ENCODE measurements at regions not wholly inside any gene's neighbourhood (a gene's known extent, or its start where the extent isn't known, plus 50 kb on each side); places are given as distances from the start of the nearest gene placed in this dataset.

DNA sequence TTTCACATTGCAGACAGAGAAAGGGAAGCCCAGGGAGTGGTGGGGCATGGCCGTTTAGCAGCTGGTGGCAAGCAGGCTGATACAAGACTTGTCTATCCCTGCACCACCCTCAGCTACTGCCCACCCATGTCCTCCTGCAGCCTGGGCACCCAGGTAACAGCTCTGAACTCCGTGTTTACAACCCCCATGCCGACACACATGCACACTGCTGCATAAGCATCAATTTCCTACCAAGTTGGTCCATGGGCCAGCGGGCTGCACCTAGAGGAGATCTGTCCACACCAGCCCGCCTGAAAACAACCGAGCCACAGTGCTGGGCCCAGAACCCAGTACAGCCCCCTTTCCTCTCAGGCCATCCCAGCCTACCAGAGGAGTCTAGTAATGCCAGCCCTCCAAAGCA is 75.9 kb upstream of the C14orf180 start:
- Histone ChIP-seq H3K27me3 (ENCODE audit: insufficient read depth) (no peaks in the 10 kb centered on the region), H4K20me1 (replicated peaks; ENCODE audit: insufficient read depth) (no peaks in the 10 kb centered on the region), H3K4me3 (no peak overlapping the region), H3F3A (replicated peaks; ENCODE audit: low read depth) (no peaks in the 10 kb centered on the region), H3K4me2 (no peak overlapping the region), H3K4me1 (ENCODE audit: insufficient read depth) (no peaks in the 10 kb centered on the region), H3K27ac (ENCODE audit: low read depth) (no peak overlapping the region), H3K36me3 (ENCODE audit: insufficient read depth) (no peaks in the 10 kb centered on the region), H3K9me2 (ENCODE audit: insufficient read depth) (no peaks in the 10 kb centered on the region), H3K79me2 (replicated peaks; ENCODE audit: insufficient read depth) (no peaks in the 10 kb centered on the region), H2AFZ (no peak overlapping the region)
- Mint-ChIP-seq H3K9me3 (peaks cover 16% of the 10 kb centered on the region), H3K27ac (no peak overlapping the region), H3K4me3 (no peak overlapping the region), H3K27me3 (ENCODE audit: insufficient read depth, low read depth, poor library complexity) (no peaks in the 10 kb centered on the region), H3K4me1 (no peaks in the 10 kb centered on the region), H3K36me3 (ENCODE audit: low read depth) (peaks cover 4% of the 10 kb centered on the region; the same call in 1 of the 3 replicates)
- DNase-seq (ENCODE audit: low spot score): no peak
- TF ChIP-seq EZH2 (IDR thresholded peaks at IDR 0.05; ENCODE audit: low read depth, unreplicated experiment): no peak
- no peak for TF ChIP-seq EZH2phosphoT487 (IDR thresholded peaks at IDR 0.05; ENCODE audit: unreplicated experiment)
- TF ChIP-seq, protein P1, sequence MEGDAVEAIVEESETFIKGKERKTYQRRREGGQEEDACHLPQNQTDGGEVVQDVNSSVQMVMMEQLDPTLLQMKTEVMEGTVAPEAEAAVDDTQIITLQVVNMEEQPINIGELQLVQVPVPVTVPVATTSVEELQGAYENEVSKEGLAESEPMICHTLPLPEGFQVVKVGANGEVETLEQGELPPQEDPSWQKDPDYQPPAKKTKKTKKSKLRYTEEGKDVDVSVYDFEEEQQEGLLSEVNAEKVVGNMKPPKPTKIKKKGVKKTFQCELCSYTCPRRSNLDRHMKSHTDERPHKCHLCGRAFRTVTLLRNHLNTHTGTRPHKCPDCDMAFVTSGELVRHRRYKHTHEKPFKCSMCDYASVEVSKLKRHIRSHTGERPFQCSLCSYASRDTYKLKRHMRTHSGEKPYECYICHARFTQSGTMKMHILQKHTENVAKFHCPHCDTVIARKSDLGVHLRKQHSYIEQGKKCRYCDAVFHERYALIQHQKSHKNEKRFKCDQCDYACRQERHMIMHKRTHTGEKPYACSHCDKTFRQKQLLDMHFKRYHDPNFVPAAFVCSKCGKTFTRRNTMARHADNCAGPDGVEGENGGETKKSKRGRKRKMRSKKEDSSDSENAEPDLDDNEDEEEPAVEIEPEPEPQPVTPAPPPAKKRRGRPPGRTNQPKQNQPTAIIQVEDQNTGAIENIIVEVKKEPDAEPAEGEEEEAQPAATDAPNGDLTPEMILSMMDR (conservative IDR thresholded peaks at IDR 0.05; ENCODE audit: low read depth in 2 of 2): no peak
- TF ChIP-seq JUNB (IDR thresholded peaks at IDR 0.05; ENCODE audit: unreplicated experiment): no peak
- TF ChIP-seq ZNF331 (CRISPR knock-in tag; IDR thresholded peaks at IDR 0.05; ENCODE audit: low read depth): no peak
- TF ChIP-seq CREB1 (CRISPR knock-in tag; IDR thresholded peaks at IDR 0.05; ENCODE audit: low read depth): no peak
- TF ChIP-seq, protein P2, sequence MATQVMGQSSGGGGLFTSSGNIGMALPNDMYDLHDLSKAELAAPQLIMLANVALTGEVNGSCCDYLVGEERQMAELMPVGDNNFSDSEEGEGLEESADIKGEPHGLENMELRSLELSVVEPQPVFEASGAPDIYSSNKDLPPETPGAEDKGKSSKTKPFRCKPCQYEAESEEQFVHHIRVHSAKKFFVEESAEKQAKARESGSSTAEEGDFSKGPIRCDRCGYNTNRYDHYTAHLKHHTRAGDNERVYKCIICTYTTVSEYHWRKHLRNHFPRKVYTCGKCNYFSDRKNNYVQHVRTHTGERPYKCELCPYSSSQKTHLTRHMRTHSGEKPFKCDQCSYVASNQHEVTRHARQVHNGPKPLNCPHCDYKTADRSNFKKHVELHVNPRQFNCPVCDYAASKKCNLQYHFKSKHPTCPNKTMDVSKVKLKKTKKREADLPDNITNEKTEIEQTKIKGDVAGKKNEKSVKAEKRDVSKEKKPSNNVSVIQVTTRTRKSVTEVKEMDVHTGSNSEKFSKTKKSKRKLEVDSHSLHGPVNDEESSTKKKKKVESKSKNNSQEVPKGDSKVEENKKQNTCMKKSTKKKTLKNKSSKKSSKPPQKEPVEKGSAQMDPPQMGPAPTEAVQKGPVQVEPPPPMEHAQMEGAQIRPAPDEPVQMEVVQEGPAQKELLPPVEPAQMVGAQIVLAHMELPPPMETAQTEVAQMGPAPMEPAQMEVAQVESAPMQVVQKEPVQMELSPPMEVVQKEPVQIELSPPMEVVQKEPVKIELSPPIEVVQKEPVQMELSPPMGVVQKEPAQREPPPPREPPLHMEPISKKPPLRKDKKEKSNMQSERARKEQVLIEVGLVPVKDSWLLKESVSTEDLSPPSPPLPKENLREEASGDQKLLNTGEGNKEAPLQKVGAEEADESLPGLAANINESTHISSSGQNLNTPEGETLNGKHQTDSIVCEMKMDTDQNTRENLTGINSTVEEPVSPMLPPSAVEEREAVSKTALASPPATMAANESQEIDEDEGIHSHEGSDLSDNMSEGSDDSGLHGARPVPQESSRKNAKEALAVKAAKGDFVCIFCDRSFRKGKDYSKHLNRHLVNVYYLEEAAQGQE (IDR thresholded peaks at IDR 0.05; ENCODE audit: unreplicated experiment): no peak
- TF ChIP-seq STAT1 (IDR thresholded peaks at IDR 0.05; ENCODE audit: unreplicated experiment): no peak
- ATAC-seq: no peak

DNA sequence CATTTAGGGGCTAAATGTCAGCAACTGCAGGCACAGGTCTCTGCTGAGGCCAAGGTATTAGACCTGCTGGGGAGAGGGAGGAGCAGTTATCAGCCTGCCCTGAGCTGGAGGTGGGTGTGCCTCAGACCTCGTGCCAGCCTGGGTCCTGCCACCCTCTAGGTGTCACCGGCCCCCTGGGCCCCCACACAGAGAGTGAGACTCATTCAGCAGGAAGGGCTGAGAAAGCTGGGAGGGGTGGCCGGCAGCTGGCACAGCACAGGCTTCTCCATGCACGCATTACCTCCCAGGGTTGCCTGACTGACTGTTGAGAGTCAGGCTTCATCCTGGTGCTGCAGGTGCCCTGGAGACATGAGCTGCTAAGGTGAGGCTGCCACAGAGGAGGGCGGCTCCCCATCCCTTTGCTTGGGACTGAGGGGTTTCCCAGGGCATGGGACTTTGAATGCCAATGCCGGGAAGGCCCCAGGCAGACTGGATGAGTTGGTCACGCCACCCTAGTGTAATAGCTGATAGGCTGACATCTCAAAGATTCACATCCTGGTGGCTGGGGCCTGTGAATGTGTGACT is 75.3 kb upstream of the C14orf180 start:
- Mint-ChIP-seq H3K27me3 (ENCODE audit: insufficient read depth, low read depth, poor library complexity) (no peaks in the 10 kb centered on the region), H3K4me3 (no peak overlapping the region), H3K27ac (no peak overlapping the region), H3K4me1 (no peaks in the 10 kb centered on the region), H3K36me3 (ENCODE audit: low read depth) (peaks cover 4% of the 10 kb centered on the region; the same call in 1 of the 3 replicates), H3K9me3 (peaks cover 16% of the 10 kb centered on the region)
- TF ChIP-seq EZH2phosphoT487 (IDR thresholded peaks at IDR 0.05; ENCODE audit: unreplicated experiment) (no peak), CREB1 (CRISPR knock-in tag; IDR thresholded peaks at IDR 0.05; ENCODE audit: low read depth) (no peak), ZNF331 (CRISPR knock-in tag; IDR thresholded peaks at IDR 0.05; ENCODE audit: low read depth) (no peak), STAT1 (IDR thresholded peaks at IDR 0.05; ENCODE audit: unreplicated experiment) (no peak), NANOG (IDR thresholded peaks at IDR 0.05; ENCODE audit: borderline replicate concordance) (no peak)
- TF ChIP-seq, protein P2 (IDR thresholded peaks at IDR 0.05; ENCODE audit: unreplicated experiment): no peak
- TF ChIP-seq, protein P3, sequence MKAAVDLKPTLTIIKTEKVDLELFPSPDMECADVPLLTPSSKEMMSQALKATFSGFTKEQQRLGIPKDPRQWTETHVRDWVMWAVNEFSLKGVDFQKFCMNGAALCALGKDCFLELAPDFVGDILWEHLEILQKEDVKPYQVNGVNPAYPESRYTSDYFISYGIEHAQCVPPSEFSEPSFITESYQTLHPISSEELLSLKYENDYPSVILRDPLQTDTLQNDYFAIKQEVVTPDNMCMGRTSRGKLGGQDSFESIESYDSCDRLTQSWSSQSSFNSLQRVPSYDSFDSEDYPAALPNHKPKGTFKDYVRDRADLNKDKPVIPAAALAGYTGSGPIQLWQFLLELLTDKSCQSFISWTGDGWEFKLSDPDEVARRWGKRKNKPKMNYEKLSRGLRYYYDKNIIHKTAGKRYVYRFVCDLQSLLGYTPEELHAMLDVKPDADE (IDR thresholded peaks at IDR 0.05): no peak
- no peak for DNase-seq (ENCODE audit: low spot score)
- H3K27me3 ChIP-seq (ENCODE audit: insufficient read depth): no peaks in the 10 kb centered on the region
- H3K9me2 ChIP-seq (ENCODE audit: insufficient read depth): no peaks in the 10 kb centered on the region
- H3K4me3 ChIP-seq: no peak overlapping the region
- no peak for ATAC-seq
- no peaks in the 10 kb centered on the region for H3K79me2 ChIP-seq (replicated peaks; ENCODE audit: insufficient read depth)
- H3F3A ChIP-seq (replicated peaks; ENCODE audit: low read depth): no peaks in the 10 kb centered on the region
- no peak overlapping the region for H3K4me2 ChIP-seq
- H2AFZ ChIP-seq: no peak overlapping the region
- no peaks in the 10 kb centered on the region for H3K4me1 ChIP-seq (ENCODE audit: insufficient read depth)
- H3K27ac ChIP-seq (ENCODE audit: low read depth): no peak overlapping the region
- H4K20me1 ChIP-seq (replicated peaks; ENCODE audit: insufficient read depth): no peaks in the 10 kb centered on the region
- no peaks in the 10 kb centered on the region for H3K36me3 ChIP-seq (ENCODE audit: insufficient read depth)

All from GM23338 (cell line).